ENCODE measurements at regions not wholly inside any gene's neighbourhood (a gene's known extent, or its start where the extent isn't known, plus 50 kb on each side); places are given as distances from the start of the nearest gene placed in this dataset.
A peak's percentile ranks its signal among the peaks of the same experiment; 100 is the strongest.

DNA sequence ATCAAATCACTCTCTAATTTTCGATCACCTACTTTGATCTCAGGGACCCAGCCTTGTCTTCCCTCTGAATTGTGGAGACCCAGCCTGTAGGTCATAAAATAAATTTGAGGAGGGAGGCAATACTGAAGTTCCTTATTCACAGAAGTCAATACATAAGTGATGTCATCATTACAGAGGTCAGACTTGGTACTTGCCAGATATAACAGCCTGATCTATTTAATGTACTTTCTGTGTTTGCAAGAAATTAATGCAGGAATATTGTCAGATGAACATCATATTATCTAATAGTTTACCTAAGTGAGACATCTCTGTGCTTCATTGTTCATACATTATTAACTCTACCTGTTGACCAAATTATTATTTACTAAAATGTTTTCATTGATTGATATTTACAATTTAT lies 105.6 kb downstream of the GPAM start:
- H3K36me3 Mint-ChIP-seq = no peaks in the 10 kb centered on the region
- H3K4me1 Mint-ChIP-seq = peaks cover 12% of the 10 kb centered on the region
- no peak overlapping the region for H3K27ac Mint-ChIP-seq
- no peaks in the 10 kb centered on the region; the same call in 1 of the 2 replicates for H3K9me3 Mint-ChIP-seq
- ChIA-PET POLR2A (no interaction called here), CTCF (interaction anchor here (1.6 kb wide), 1 partner anchor 52 kb away, joined by 3 read pairs; no protein-coding TSS in a partner anchor)
- no peak overlapping the region for H3K4me3 Mint-ChIP-seq
- no peaks in the 10 kb centered on the region for H3K27me3 Mint-ChIP-seq (ENCODE audit: low read depth)
- DNase-seq (ENCODE audit: low spot score) (no peak), ATAC-seq (no peak)
- TF ChIP-seq ZNF219 (CRISPR knock-in tag; IDR thresholded peaks at IDR 0.05; ENCODE audit: borderline replicate concordance) (no peak), ZNF532 (CRISPR knock-in tag; IDR thresholded peaks at IDR 0.05; ENCODE audit: borderline replicate concordance) (no peak), SMAD3 (CRISPR knock-in tag; IDR thresholded peaks at IDR 0.05; ENCODE audit: borderline replicate concordance) (no peak), TEAD1 (CRISPR knock-in tag; IDR thresholded peaks at IDR 0.05) (no peak), ZNF396 (CRISPR knock-in tag; IDR thresholded peaks at IDR 0.05; ENCODE audit: borderline replicate concordance) (no peak), ELF4 (CRISPR knock-in tag; IDR thresholded peaks at IDR 0.05; ENCODE audit: low read depth) (no peak)

DNA sequence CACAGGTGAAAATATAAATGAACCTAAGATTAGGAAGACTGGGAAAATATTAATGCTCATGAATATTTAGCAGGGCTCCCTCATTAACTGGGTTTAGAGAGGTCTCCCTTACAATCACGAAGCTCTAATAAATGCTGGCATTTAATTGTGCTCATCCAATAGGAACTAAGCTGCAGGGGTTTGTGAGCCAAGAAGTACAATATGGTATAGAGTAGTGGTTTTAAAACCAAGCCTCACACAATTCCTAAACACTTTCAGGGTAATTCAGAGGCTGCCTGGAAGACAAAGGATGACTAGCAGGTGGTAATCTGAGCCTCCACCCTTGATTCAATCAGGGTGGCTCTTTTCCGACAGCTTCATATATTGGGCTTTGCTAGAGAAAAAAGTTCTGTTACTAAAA lies 103.3 kb downstream of the GPAM start:
- CTCF ChIA-PET = no interaction called here
- H3K4me3 Mint-ChIP-seq = no peak overlapping the region
- TF ChIP-seq FOXP4 (CRISPR knock-in tag; IDR thresholded peaks at IDR 0.05) (no peak), FOXJ3 (CRISPR knock-in tag; IDR thresholded peaks at IDR 0.05; ENCODE audit: borderline replicate concordance) (no peak)
- POLR2A ChIA-PET = no interaction called here
- DNase-seq (ENCODE audit: low spot score) (no peak), ATAC-seq (peak; percentile 65)
- no peak overlapping the region for H3K27ac Mint-ChIP-seq
- no peaks in the 10 kb centered on the region for H3K27me3 Mint-ChIP-seq (ENCODE audit: low read depth)
- peaks cover 12% of the 10 kb centered on the region for H3K4me1 Mint-ChIP-seq
- no peaks in the 10 kb centered on the region for H3K36me3 Mint-ChIP-seq
- no peaks in the 10 kb centered on the region for H3K9me3 Mint-ChIP-seq

DNA sequence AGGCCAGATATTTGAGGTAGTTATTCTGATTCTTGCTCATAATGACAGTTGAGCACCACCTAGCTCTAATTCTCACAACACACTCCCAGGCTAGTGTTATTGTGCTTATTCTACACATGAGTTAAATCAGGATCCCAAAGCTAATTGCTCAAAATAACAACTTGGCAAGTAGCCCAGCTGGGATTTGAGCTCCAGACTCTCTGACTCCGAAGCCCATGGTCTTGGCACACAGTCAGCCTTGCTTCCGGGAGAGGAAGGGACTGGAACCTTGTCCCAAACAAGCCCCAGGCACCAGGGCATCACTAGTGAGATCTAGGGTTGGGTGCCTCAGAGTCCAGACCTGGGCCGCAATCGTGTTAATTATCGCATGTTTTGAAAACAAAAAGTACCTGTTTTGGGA lies 101.4 kb downstream of the GPAM start:
- Mint-ChIP-seq H3K36me3 (no peaks in the 10 kb centered on the region), H3K27ac (no peak overlapping the region), H3K4me1 (peaks cover 12% of the 10 kb centered on the region), H3K4me3 (no peak overlapping the region), H3K9me3 (no peaks in the 10 kb centered on the region), H3K27me3 (ENCODE audit: low read depth) (no peaks in the 10 kb centered on the region)
- CTCF ChIA-PET = interaction anchor here (1.0 to 1.4 kb wide), 2 partner anchors 9 to 233 kb away, joined by 3 read pairs; no protein-coding TSS in a partner anchor
- no peak for DNase-seq (ENCODE audit: low spot score)
- no peak for ATAC-seq
- POLR2A ChIA-PET = no interaction called here
- no peak for TF ChIP-seq ARID4B (CRISPR knock-in tag; IDR thresholded peaks at IDR 0.05; ENCODE audit: borderline replicate concordance)
- no peak for TF ChIP-seq ZBTB43 (CRISPR knock-in tag; IDR thresholded peaks at IDR 0.05)
- TF ChIP-seq ZNF219 (CRISPR knock-in tag; IDR thresholded peaks at IDR 0.05; ENCODE audit: borderline replicate concordance) = no peak
- no peak for TF ChIP-seq E2F5 (CRISPR knock-in tag; IDR thresholded peaks at IDR 0.05)
- no peak for TF ChIP-seq HMGXB4 (CRISPR knock-in tag; IDR thresholded peaks at IDR 0.05)
- TF ChIP-seq ZNF263 (CRISPR knock-in tag; IDR thresholded peaks at IDR 0.05; ENCODE audit: low read depth) = no peak

Data from WTC11 (cell line).